ENCODE measurements at regions not wholly inside any gene's neighbourhood (a gene's known extent, or its start where the extent isn't known, plus 50 kb on each side); places are given as distances from the start of the nearest gene placed in this dataset.

DNA sequence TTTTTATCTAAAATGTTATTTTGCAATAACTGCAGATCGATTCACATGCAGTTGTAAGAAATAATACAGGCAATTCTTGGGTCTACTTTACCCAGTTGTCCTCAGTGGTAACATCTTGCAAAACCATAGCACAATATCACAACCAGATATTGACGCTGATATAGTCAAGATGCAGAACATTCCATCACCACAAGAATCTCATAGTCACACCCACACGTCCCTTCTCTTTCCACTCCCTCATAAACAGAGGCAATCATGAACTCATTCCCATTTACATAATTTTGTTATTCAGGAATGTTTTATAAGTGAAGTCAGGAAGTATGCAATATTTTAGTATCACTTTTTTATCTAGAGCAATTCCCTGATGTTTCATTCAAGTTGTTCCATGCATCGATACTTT is 797.5 kb upstream of the RAB6C start:
- H3K4me3 ChIP-seq (ENCODE audit: low read depth in 1 of 3, low read length in 3 of 3), result no peak overlapping the region
- no peaks in the 10 kb centered on the region for H3K9me3 ChIP-seq (ENCODE audit: control insufficient read depth in 4 of 4, low read length in 3 of 4)
- TF ChIP-seq TAF1 (conservative IDR thresholded peaks at IDR 0.05) (no peak), FOXA2 (IDR thresholded peaks at IDR 0.05) (no peak), JUND (IDR thresholded peaks at IDR 0.05) (no peak), FOXA1 (IDR thresholded peaks at IDR 0.05) (no peak), RXRA (IDR thresholded peaks at IDR 0.05) (no peak)
- TF ChIP-seq, protein P1, sequence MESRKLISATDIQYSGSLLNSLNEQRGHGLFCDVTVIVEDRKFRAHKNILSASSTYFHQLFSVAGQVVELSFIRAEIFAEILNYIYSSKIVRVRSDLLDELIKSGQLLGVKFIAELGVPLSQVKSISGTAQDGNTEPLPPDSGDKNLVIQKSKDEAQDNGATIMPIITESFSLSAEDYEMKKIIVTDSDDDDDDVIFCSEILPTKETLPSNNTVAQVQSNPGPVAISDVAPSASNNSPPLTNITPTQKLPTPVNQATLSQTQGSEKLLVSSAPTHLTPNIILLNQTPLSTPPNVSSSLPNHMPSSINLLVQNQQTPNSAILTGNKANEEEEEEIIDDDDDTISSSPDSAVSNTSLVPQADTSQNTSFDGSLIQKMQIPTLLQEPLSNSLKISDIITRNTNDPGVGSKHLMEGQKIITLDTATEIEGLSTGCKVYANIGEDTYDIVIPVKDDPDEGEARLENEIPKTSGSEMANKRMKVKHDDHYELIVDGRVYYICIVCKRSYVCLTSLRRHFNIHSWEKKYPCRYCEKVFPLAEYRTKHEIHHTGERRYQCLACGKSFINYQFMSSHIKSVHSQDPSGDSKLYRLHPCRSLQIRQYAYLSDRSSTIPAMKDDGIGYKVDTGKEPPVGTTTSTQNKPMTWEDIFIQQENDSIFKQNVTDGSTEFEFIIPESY (IDR thresholded peaks at IDR 0.05), result no peak
- H3K9ac ChIP-seq (ENCODE audit: low read depth in 1 of 2, low read length in 2 of 2), result no peak overlapping the region
- no peaks in the 10 kb centered on the region for H3K4me1 ChIP-seq (ENCODE audit: control insufficient read depth in 4 of 4, insufficient read depth in 4 of 4, low read length in 3 of 4)
- DNase-seq (ENCODE audit: low spot score), result no peak
- no peaks in the 10 kb centered on the region for H3K27me3 ChIP-seq (ENCODE audit: control insufficient read depth in 4 of 4, insufficient read depth in 4 of 4, low read length in 3 of 4)
- H3K27ac ChIP-seq (ENCODE audit: low read depth in 1 of 2, low read length in 2 of 2), result no peak overlapping the region
- no peaks in the 10 kb centered on the region for H3K36me3 ChIP-seq (ENCODE audit: control insufficient read depth in 4 of 4, insufficient read depth in 3 of 4, low read depth in 1 of 4, low read length in 3 of 4)
- WGBS, result 80% methylated on average over 4 of the region's 4 CpGs

DNA sequence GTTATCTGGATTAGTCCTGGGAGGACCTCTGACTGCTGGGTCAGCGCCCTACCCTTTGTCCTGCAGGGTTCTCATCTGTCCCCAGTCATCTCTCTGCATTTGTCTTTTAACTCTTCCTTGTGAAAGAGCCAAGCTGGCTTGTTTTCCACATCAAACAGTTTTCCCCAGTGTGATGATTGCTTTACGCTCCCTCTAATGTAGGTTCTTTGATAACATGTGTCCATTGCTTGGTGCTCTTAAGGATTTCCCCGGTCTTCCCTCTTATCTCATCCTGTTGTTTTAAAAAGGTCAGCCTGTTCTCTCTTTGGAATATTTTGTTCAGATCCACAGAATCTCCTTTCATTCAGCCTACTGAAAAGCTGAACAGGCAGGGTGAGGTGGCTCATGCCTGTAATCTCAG is 792.1 kb upstream of the RAB6C start:
- no peak overlapping the region for H3K27ac ChIP-seq (ENCODE audit: low read depth in 1 of 2, low read length in 2 of 2)
- no peak for TF ChIP-seq HNF4G (IDR thresholded peaks at IDR 0.05)
- peak; percentile 44 for TF ChIP-seq NR2F2 (IDR thresholded peaks at IDR 0.05)
- TF ChIP-seq, protein P2, sequence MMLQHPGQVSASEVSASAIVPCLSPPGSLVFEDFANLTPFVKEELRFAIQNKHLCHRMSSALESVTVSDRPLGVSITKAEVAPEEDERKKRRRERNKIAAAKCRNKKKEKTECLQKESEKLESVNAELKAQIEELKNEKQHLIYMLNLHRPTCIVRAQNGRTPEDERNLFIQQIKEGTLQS (IDR thresholded peaks at IDR 0.05), result no peak
- TF ChIP-seq GABPA (IDR thresholded peaks at IDR 0.05 in 1 of 2, conservative IDR thresholded peaks at IDR 0.05 in 1 of 2), result no peak
- no peak for TF ChIP-seq TAF1 (conservative IDR thresholded peaks at IDR 0.05)
- no peak for TF ChIP-seq HNF4A (conservative IDR thresholded peaks at IDR 0.05)
- TF ChIP-seq, protein P1 (IDR thresholded peaks at IDR 0.05), result no peak
- no peak for TF ChIP-seq EGR1 (IDR thresholded peaks at IDR 0.05; ENCODE audit: low read depth in 2 of 2)
- H3K4me1 ChIP-seq (ENCODE audit: control insufficient read depth in 4 of 4, insufficient read depth in 4 of 4, low read length in 3 of 4), result no peaks in the 10 kb centered on the region
- H3K4me3 ChIP-seq (ENCODE audit: low read depth in 1 of 3, low read length in 3 of 3), result no peak overlapping the region
- H3K36me3 ChIP-seq (ENCODE audit: control insufficient read depth in 4 of 4, insufficient read depth in 3 of 4, low read depth in 1 of 4, low read length in 3 of 4), result no peaks in the 10 kb centered on the region
- no peaks in the 10 kb centered on the region for H3K9me3 ChIP-seq (ENCODE audit: control insufficient read depth in 4 of 4, low read length in 3 of 4)
- no peak overlapping the region for H3K9ac ChIP-seq (ENCODE audit: low read depth in 1 of 2, low read length in 2 of 2)
- DNase-seq (ENCODE audit: low spot score), result no peak
- WGBS, result 48% methylated on average over 3 of the region's 3 CpGs
- peaks cover 0 to 5% (median 0%) of the 10 kb centered on the region in 4 donors for H3K27me3 ChIP-seq (ENCODE audit: control insufficient read depth in 4 of 4, insufficient read depth in 4 of 4, low read length in 3 of 4)

DNA sequence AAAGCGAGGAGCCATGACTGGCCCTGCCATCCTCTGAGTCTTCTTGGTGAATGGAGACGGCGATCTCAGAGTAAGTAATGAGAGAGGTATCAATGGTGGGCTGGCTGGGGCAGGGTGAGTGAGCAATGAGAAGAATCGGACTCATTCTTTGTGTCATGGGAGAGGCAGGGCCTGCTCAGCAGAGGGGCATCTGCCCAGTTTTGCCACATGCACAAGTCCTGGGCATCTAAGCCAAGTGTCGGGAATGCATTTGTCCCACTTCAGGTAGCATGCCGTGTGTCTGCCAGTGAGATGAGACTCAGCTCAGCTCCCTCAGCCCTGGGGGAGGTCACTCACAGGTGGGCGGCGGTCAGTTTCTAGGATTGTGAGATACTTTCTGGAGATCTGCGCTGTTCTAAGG is 791.0 kb upstream of the RAB6C start:
- Histone ChIP-seq H3K9me3 (ENCODE audit: control insufficient read depth in 4 of 4, low read length in 3 of 4) (no peaks in the 10 kb centered on the region), H3K4me1 (ENCODE audit: control insufficient read depth in 4 of 4, insufficient read depth in 4 of 4, low read length in 3 of 4) (no peaks in the 10 kb centered on the region), H3K27me3 (ENCODE audit: control insufficient read depth in 4 of 4, insufficient read depth in 4 of 4, low read length in 3 of 4) (peaks cover 0 to 5% (median 0%) of the 10 kb centered on the region in 4 donors), H3K9ac (ENCODE audit: low read depth in 1 of 2, low read length in 2 of 2) (no peak overlapping the region), H3K27ac (ENCODE audit: low read depth in 1 of 2, low read length in 2 of 2) (no peak overlapping the region), H3K36me3 (ENCODE audit: control insufficient read depth in 4 of 4, insufficient read depth in 3 of 4, low read depth in 1 of 4, low read length in 3 of 4) (no peaks in the 10 kb centered on the region), H3K4me3 (ENCODE audit: low read depth in 1 of 3, low read length in 3 of 3) (no peak overlapping the region)
- TF ChIP-seq GABPA (IDR thresholded peaks at IDR 0.05 in 1 of 2, conservative IDR thresholded peaks at IDR 0.05 in 1 of 2) (no peak), FOXA1 (IDR thresholded peaks at IDR 0.05) (no peak), RXRA (IDR thresholded peaks at IDR 0.05) (no peak), RAD21 (IDR thresholded peaks at IDR 0.05) (no peak), HNF4G (IDR thresholded peaks at IDR 0.05) (no peak), SP1 (IDR thresholded peaks at IDR 0.05) (no peak)
- TF ChIP-seq, protein P2 (IDR thresholded peaks at IDR 0.05), result no peak
- TF ChIP-seq, protein P3, sequence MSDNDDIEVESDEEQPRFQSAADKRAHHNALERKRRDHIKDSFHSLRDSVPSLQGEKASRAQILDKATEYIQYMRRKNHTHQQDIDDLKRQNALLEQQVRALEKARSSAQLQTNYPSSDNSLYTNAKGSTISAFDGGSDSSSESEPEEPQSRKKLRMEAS (IDR thresholded peaks at IDR 0.05), result no peak
- TF ChIP-seq, protein P4, sequence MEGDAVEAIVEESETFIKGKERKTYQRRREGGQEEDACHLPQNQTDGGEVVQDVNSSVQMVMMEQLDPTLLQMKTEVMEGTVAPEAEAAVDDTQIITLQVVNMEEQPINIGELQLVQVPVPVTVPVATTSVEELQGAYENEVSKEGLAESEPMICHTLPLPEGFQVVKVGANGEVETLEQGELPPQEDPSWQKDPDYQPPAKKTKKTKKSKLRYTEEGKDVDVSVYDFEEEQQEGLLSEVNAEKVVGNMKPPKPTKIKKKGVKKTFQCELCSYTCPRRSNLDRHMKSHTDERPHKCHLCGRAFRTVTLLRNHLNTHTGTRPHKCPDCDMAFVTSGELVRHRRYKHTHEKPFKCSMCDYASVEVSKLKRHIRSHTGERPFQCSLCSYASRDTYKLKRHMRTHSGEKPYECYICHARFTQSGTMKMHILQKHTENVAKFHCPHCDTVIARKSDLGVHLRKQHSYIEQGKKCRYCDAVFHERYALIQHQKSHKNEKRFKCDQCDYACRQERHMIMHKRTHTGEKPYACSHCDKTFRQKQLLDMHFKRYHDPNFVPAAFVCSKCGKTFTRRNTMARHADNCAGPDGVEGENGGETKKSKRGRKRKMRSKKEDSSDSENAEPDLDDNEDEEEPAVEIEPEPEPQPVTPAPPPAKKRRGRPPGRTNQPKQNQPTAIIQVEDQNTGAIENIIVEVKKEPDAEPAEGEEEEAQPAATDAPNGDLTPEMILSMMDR (IDR thresholded peaks at IDR 0.05; ENCODE audit: low read depth, low read length, missing input control), result no peak
- TF ChIP-seq, protein P5, sequence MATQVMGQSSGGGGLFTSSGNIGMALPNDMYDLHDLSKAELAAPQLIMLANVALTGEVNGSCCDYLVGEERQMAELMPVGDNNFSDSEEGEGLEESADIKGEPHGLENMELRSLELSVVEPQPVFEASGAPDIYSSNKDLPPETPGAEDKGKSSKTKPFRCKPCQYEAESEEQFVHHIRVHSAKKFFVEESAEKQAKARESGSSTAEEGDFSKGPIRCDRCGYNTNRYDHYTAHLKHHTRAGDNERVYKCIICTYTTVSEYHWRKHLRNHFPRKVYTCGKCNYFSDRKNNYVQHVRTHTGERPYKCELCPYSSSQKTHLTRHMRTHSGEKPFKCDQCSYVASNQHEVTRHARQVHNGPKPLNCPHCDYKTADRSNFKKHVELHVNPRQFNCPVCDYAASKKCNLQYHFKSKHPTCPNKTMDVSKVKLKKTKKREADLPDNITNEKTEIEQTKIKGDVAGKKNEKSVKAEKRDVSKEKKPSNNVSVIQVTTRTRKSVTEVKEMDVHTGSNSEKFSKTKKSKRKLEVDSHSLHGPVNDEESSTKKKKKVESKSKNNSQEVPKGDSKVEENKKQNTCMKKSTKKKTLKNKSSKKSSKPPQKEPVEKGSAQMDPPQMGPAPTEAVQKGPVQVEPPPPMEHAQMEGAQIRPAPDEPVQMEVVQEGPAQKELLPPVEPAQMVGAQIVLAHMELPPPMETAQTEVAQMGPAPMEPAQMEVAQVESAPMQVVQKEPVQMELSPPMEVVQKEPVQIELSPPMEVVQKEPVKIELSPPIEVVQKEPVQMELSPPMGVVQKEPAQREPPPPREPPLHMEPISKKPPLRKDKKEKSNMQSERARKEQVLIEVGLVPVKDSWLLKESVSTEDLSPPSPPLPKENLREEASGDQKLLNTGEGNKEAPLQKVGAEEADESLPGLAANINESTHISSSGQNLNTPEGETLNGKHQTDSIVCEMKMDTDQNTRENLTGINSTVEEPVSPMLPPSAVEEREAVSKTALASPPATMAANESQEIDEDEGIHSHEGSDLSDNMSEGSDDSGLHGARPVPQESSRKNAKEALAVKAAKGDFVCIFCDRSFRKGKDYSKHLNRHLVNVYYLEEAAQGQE (IDR thresholded peaks at IDR 0.05), result no peak
- DNase-seq (ENCODE audit: low spot score), result no peak
- WGBS, result 84% methylated on average over 9 of the region's 9 CpGs

All from liver (tissue), 8 donors.